GM19452 (cell line): ENCODE measurements at regions not wholly inside any gene's neighbourhood (a gene's known extent, or its start where the extent isn't known, plus 50 kb on each side); places are given as distances from the start of the nearest gene placed in this dataset.
A peak's percentile ranks its signal among the peaks of the same experiment; 100 is the strongest.

ENCODE experiments used
- ATAC-seq: cut with Tn5 transposase; IDR thresholded peaks from one replicate; pipeline ENCODE4 v1.9.1; 2021; ENCODE audit not compliant: unreplicated experiment

- ATAC-seq = no peak
Measured at GRCh38 chr2:48250474-48250844, 64.0 kb upstream of the FOXN2 start.

DNA sequence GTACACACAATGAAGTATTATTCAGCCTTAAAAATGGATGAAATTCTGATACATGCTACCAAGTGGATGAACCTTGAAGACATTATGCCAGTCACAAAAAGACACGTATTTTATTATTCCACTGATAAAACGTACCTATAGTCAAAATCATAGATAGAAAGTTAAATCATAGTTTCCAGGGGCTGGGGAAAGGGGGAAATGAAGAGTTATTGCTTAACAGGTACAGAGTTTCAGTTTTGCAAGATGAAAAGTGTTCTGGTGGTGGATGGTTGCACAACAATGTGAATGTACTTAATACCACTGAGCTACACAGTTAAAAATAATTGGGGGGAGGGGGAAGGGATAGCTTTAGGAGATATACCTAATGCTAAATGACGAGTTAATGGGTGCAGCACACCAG is 63.5 kb upstream of the FOXN2 start:
- peak; percentile 61 for ATAC-seq

DNA sequence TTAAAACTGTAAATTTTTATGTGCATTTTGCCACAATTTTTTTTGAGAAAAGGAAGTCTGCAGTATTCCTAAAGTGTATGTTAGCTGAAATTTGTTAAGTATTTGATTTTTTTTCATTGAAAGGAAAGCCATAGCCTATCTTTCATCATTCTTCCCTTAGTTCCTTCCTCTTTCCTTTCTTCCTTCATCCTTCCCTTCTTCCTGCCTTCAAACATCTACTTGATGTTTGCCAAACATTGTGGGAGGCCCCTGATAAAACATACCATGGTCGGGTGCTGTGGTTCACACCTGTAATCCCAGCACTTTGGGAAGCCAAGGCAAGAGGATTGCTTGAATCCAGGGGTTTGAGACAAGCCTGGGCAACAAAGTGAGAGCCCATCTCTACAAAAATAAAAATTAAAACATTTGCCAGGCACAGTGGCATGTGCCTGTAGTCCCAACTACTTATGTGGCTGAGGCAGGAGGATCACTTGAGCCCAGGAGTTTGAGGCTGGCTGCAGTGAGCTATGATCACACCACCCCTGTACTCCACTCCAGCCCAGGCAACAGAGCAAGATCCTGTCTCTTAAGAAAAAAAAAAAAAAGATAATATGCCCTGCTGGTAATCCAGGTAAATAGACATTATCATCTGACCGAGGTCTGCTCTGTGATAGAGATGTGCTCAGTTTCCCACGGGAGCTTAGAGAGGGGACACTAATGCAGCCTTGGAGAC is 62.9 kb upstream of the FOXN2 start:
- ATAC-seq = no peak

DNA sequence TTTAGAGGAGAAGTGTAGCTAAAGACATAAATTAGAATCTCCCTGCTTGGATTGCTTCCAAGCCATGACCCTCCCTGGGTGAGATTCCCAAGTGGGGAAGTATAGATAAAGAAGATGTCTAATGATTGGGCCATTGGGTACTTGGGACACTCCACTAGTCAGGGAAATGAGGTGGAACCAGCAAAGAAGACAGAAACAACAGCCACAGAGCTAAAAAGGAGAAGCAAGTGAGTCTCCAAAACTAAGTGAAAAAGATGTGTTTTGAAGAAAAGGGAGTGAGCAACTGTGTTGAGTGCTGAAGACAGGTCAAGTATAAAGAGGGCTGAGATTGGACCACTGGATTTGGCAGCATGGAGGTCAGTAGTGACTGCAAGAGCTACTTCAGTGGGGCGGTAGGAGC is 61.2 kb upstream of the FOXN2 start:
- no peak for ATAC-seq

DNA sequence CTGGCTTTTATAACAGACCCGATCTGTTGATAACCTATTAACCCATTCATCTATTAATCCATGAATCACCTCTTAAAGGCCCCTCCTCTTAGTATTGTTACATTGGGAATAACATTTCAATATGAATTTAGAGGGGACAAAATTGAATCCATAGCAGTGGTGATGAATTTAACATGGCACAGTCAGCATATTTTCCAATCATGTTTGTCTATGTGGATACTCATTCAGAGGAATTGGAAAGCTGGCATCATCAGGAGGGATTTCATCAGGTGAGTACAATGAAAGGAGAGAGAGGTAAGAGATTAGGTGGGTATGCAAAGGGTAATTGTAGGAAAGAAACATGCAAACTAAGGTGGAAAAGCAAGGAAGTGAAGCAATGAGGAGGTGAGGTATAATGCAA is 59.6 kb upstream of the FOXN2 start:
- ATAC-seq = no peak

DNA sequence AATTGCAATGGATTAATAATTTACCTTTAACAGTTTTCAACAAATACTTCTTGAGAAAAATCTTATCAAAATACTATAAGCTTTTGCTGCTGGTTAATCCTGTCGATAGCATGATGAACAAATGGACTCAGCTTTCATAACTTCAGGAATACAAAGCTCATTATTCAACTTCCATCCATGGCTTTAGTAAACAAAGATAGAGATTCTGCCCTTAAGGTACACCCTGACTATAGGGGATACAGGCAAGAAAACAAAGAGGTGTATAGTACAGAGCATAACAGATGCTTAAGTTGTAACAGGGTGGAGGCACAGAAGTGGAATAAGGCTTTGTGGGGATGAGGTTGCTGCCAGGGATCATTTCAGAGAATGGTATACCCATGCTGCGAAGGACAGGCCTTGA is 57.0 kb upstream of the FOXN2 start:
- no peak for ATAC-seq

DNA sequence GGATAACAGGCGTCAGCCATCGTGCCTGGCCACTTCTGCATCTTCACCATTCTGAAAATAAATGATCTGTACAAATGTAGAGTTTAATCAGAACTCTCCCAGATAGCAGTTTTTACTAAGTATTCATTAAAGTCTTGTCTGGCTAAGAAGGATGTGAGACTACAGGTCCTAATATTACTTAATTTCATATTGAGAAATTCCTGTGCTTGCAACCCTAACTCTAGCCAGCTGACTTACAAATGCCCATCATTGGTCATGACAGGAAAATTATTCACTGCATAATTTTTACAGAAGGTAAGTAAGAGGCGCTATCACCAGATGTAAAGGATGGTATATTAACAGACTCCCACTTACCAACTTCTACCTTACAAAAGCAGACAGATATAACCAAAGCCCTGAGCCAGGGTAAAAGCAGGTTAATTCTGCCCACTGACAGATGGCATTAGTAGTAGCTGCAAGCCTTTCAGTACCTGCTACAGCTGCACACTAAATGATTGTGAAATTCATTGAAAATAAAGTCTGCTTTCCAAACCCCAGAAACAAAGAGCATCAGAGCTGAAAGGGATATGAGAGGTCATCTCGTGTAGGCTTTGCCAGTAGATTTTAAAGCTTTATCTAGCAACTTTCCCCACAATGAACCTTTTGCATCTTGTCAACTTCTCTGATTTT is 55.9 kb upstream of the FOXN2 start:
- ATAC-seq = no peak

- no peak for ATAC-seq
Measured at GRCh38 chr2:48259811-48260210, 54.7 kb upstream of the FOXN2 start.

DNA sequence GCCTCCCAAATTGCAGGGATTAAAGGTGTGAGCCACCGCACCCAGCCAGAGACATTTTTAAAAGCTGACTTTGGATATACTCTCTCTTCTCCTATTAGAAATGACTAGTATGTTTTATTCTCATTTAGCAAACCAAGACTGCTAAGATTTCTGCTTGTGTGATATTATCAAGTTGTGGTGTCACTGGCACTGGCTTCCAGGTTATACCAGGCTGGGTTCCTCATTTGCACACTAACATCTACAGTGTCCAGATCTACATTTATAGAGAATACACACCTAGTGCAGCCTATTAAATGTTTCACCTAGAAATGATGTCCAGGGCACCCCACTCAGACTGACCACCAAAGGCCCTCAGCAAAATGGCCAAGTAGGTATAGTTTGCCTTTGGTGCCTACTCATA is 49.9 kb upstream of the FOXN2 start:
- ATAC-seq = no peak
